H9 (cell line): ENCODE measurements at regions not wholly inside any gene's neighbourhood (a gene's known extent, or its start where the extent isn't known, plus 50 kb on each side); places are given as distances from the start of the nearest gene placed in this dataset.

Source experiments
- DNase-seq: peaks from one replicate; pipeline ENCODE4 v3.0.0-alpha.2; 2017
- H2AFZ ChIP-seq: one replicate; pipeline ENCODE4 v1.6.1; 2013; ENCODE audit warnings: mild to moderate bottlenecking, low read length, control low read depth, moderate library complexity
- H2AK5ac ChIP-seq: 2 replicates; pipeline ENCODE4 v1.6.1; 2013; ENCODE audit warnings: low read length, control low read depth, mixed read lengths; ENCODE audit not compliant: insufficient read length
- H2BK120ac ChIP-seq: one replicate; pipeline ENCODE4 v1.6.1; 2013; ENCODE audit warnings: low read depth, mild to moderate bottlenecking, low read length, control low read depth, inconsistent platforms; ENCODE audit not compliant: poor library complexity, severe bottlenecking
- H2BK12ac ChIP-seq: 2 replicates; pipeline ENCODE4 v1.6.1; 2013; ENCODE audit warnings: low read length, control low read depth, mixed read lengths, low read depth; ENCODE audit not compliant: insufficient read length
- H2BK15ac ChIP-seq: 2 replicates; pipeline ENCODE4 v1.6.1; 2013; ENCODE audit warnings: low read depth, low read length, control low read depth
- H2BK20ac ChIP-seq: one replicate; pipeline ENCODE4 v1.6.1; 2013; ENCODE audit warnings: low read depth, mild to moderate bottlenecking, low read length, control low read depth, inconsistent platforms; ENCODE audit not compliant: poor library complexity, severe bottlenecking
- H2BK5ac ChIP-seq: 2 replicates; pipeline ENCODE4 v1.6.1; 2013; ENCODE audit warnings: low read length, control low read depth, mixed read lengths; ENCODE audit not compliant: insufficient read length
- H3K14ac ChIP-seq: 2 replicates; pipeline ENCODE4 v1.6.1; 2013; ENCODE audit warnings: low read length, control low read depth; ENCODE audit not compliant: insufficient read depth
- H3K18ac ChIP-seq: 2 replicates; pipeline ENCODE4 v1.6.1; 2013; ENCODE audit warnings: low read depth, mild to moderate bottlenecking, mixed read lengths, low read length, control low read depth; ENCODE audit not compliant: insufficient read length
- H3K23ac ChIP-seq: 2 replicates; pipeline ENCODE4 v1.6.1; 2013; ENCODE audit warnings: low read length, control low read depth, mixed read lengths, low read depth; ENCODE audit not compliant: insufficient read length
- H3K23me2 ChIP-seq: 2 replicates; pipeline ENCODE4 v1.6.1; 2013; ENCODE audit warnings: low read depth, mild to moderate bottlenecking, mixed read lengths, low read length, control low read depth; ENCODE audit not compliant: insufficient read length, poor library complexity, severe bottlenecking
- H3K27ac ChIP-seq: 2 replicates; pipeline ENCODE4 v1.5.1; 2013; ENCODE audit warnings: low read length, control low read depth, mixed read lengths, low read depth; ENCODE audit not compliant: insufficient read length
- H3K27me3 ChIP-seq: 2 replicates; pipeline ENCODE4 v1.6.1; 2013; ENCODE audit warnings: low read length, control low read depth, inconsistent platforms; ENCODE audit not compliant: insufficient read depth
- H3K4ac ChIP-seq: 2 replicates; pipeline ENCODE4 v1.6.1; 2013; ENCODE audit warnings: low read depth, mild to moderate bottlenecking, control low read depth, inconsistent platforms, low read length, moderate library complexity
- H3K4me1 ChIP-seq: 2 replicates; pipeline ENCODE4 v1.6.1; 2013; ENCODE audit warnings: low read length, control low read depth, inconsistent platforms; ENCODE audit not compliant: insufficient read depth
- H3K4me2 ChIP-seq: 2 replicates; pipeline ENCODE4 v1.6.1; 2013; ENCODE audit warnings: low read length, control low read depth, mixed read lengths; ENCODE audit not compliant: insufficient read length, insufficient read depth
- H3K56ac ChIP-seq: 2 replicates; pipeline ENCODE4 v1.6.1; 2013; ENCODE audit warnings: low read depth, mild to moderate bottlenecking, mixed read lengths, low read length, control low read depth; ENCODE audit not compliant: insufficient read length
- H3K79me1 ChIP-seq: 2 replicates; pipeline ENCODE4 v1.6.1; 2013; ENCODE audit warnings: low read depth, mild to moderate bottlenecking, moderate library complexity, low read length, control low read depth, inconsistent platforms; ENCODE audit not compliant: insufficient read depth, poor library complexity, severe bottlenecking
- H3K79me2 ChIP-seq: 2 replicates; pipeline ENCODE4 v1.6.1; 2013; ENCODE audit warnings: low read length, control low read depth, inconsistent platforms; ENCODE audit not compliant: insufficient read depth
- H3K9ac ChIP-seq: 2 replicates; pipeline ENCODE4 v1.6.1; 2013; ENCODE audit warnings: low read length, control low read depth, mixed read lengths; ENCODE audit not compliant: insufficient read length; ENCODE audit errors: extremely low read depth
- H3K9me3 ChIP-seq: one replicate; pipeline ENCODE4 v1.6.1; 2013; ENCODE audit warnings: low read depth, low read length, inconsistent platforms; ENCODE audit not compliant: control insufficient read depth
- H3T11ph ChIP-seq: one replicate; pipeline ENCODE4 v1.6.1; 2013; ENCODE audit warnings: mild to moderate bottlenecking, low read length, control low read depth, inconsistent platforms
- H4K20me1 ChIP-seq: one replicate; pipeline ENCODE4 v1.6.1; 2013; ENCODE audit not compliant: control insufficient read depth, insufficient read length, insufficient read depth
- H4K5ac ChIP-seq: 2 replicates; pipeline ENCODE4 v1.6.1; 2013; ENCODE audit warnings: low read depth, mild to moderate bottlenecking, mixed read lengths, low read length, control low read depth; ENCODE audit not compliant: insufficient read length
- H4K8ac ChIP-seq: replicated peaks from 2 replicates; pipeline ENCODE4 v1.6.1; 2013; ENCODE audit warnings: low read length, control low read depth, mixed read lengths, low read depth; ENCODE audit not compliant: insufficient read length
- H4K91ac ChIP-seq: 2 replicates; pipeline ENCODE4 v1.6.1; 2013; ENCODE audit warnings: low read depth, mild to moderate bottlenecking, moderate library complexity, mixed read lengths, low read length, control low read depth; ENCODE audit not compliant: insufficient read length
- H3K27ac Mint-ChIP-seq, 3 experiments: 2 replicates in 2 of 3; 3 replicates in 1 of 3; pipeline ENCODE4 v1.8.0; 2020 to 2021; ENCODE audit warnings: mixed read lengths in 3 of 3, mild to moderate bottlenecking in 1 of 3, moderate library complexity in 1 of 3
- H3K27me3 Mint-ChIP-seq: 2 replicates; pipeline ENCODE4 v1.8.0; 2021; ENCODE audit warnings: low read depth, mild to moderate bottlenecking, moderate library complexity, mixed read lengths
- H3K36me3 Mint-ChIP-seq, 3 experiments: 2 replicates in 2 of 3; 3 replicates in 1 of 3; pipeline ENCODE4 v1.8.0; 2020 to 2021; ENCODE audit warnings: low read depth in 3 of 3, mixed read lengths in 3 of 3; ENCODE audit not compliant: insufficient read depth in 1 of 3
- H3K4me1 Mint-ChIP-seq, 2 experiments: 2 replicates each; pipeline ENCODE4 v1.8.0; 2020; ENCODE audit warnings: mixed read lengths in 2 of 2
- H3K4me3 Mint-ChIP-seq, 2 experiments: 2 replicates in 1 of 2; 3 replicates in 1 of 2; pipeline ENCODE4 v1.8.0; 2020 to 2021; ENCODE audit warnings: mild to moderate bottlenecking in 2 of 2, mixed read lengths in 2 of 2, moderate library complexity in 1 of 2
- H3K9me3 Mint-ChIP-seq, 2 experiments: 2 replicates in 1 of 2; 3 replicates in 1 of 2; pipeline ENCODE4 v1.8.0; 2020; ENCODE audit warnings: mild to moderate bottlenecking in 2 of 2, mixed read lengths in 2 of 2, moderate library complexity in 1 of 2
- CTCF ChIP-seq: fragments of 200-600 bp; sonication (generic); conservative IDR thresholded peaks from 3 replicates; pipeline ENCODE4 v1.8.0; 2021; ENCODE audit warnings: antibody characterized with exemption, mild to moderate bottlenecking
- WGBS: extraction: QIAGEN DNeasy Blood & Tissue Kit; methylation state at CpG from one replicate; pipeline ENCODE4 v1.1.7; 2013; ENCODE audit warnings: missing lambda C conversion rate, low lambda C conversion rate, mixed read lengths; ENCODE audit not compliant: insufficient read length; ENCODE audit errors: extremely low coverage; 5-methylcytosine and 5-hydroxymethylcytosine counted together

GRCh38 chr7:13279854-13280435 lies 592.5 kb downstream of the ARL4A start:
- peak; percentile 71 for TF ChIP-seq CTCF
- no CpG with 5 or more reads among the region's 3 CpGs for WGBS

More at GRCh38 chr7:13279854-13280435, 592.5 kb downstream of the ARL4A start:
- no peak overlapping the region for H2BK20ac ChIP-seq
- H4K91ac ChIP-seq = no peak overlapping the region
- H2AFZ ChIP-seq = no peak overlapping the region
- H3K18ac ChIP-seq = no peak overlapping the region
- H3K4ac ChIP-seq = no peak overlapping the region
- no peak overlapping the region for H2BK15ac ChIP-seq
- H2BK12ac ChIP-seq = no peak overlapping the region
- no peaks in the 10 kb centered on the region for H3K9me3 ChIP-seq
- no peak overlapping the region for H3T11ph ChIP-seq
- H2AK5ac ChIP-seq = no peak overlapping the region
- no peak overlapping the region for H4K5ac ChIP-seq
- H3K23ac ChIP-seq = no peak overlapping the region
- H3K23me2 ChIP-seq = no peaks in the 10 kb centered on the region
- no peak overlapping the region for H3K9ac ChIP-seq
- H2BK5ac ChIP-seq = no peak overlapping the region
- H2BK120ac ChIP-seq = no peak overlapping the region
- Mint-ChIP-seq H3K9me3 (peaks cover 4 to 5% of the 10 kb centered on the region in 2 experiments), H3K4me1 (no peaks in the 10 kb centered on the region), H3K27me3 (no peaks in the 10 kb centered on the region), H3K27ac (no peak overlapping the region), H3K36me3 (peaks cover 2 to 4% (median 3%) of the 10 kb centered on the region in 3 experiments), H3K4me3 (no peak overlapping the region)
- no peaks in the 10 kb centered on the region for H3K4me1 ChIP-seq
- no peaks in the 10 kb centered on the region for H3K27me3 ChIP-seq
- no peak overlapping the region for H3K14ac ChIP-seq
- no peak overlapping the region for H3K4me2 ChIP-seq
- H3K79me1 ChIP-seq = no peaks in the 10 kb centered on the region
- no peaks in the 10 kb centered on the region for H4K20me1 ChIP-seq
- no peak for DNase-seq
- H3K27ac ChIP-seq = no peak overlapping the region
- no peak overlapping the region for H3K56ac ChIP-seq
- H4K8ac ChIP-seq = no peak overlapping the region
- no peaks in the 10 kb centered on the region for H3K79me2 ChIP-seq
